H9 (cell line): ENCODE measurements at regions not wholly inside any gene's neighbourhood (a gene's known extent, or its start where the extent isn't known, plus 50 kb on each side); places are given as distances from the start of the nearest gene placed in this dataset.

Source experiments
- DNase-seq: peaks from one replicate; pipeline ENCODE4 v3.0.0-alpha.2; 2017
- H2AFZ ChIP-seq: one replicate; pipeline ENCODE4 v1.6.1; 2013; ENCODE audit warnings: mild to moderate bottlenecking, low read length, control low read depth, moderate library complexity
- H2AK5ac ChIP-seq: 2 replicates; pipeline ENCODE4 v1.6.1; 2013; ENCODE audit warnings: low read length, control low read depth, mixed read lengths; ENCODE audit not compliant: insufficient read length
- H2BK120ac ChIP-seq: one replicate; pipeline ENCODE4 v1.6.1; 2013; ENCODE audit warnings: low read depth, mild to moderate bottlenecking, low read length, control low read depth, inconsistent platforms; ENCODE audit not compliant: poor library complexity, severe bottlenecking
- H2BK12ac ChIP-seq: 2 replicates; pipeline ENCODE4 v1.6.1; 2013; ENCODE audit warnings: low read length, control low read depth, mixed read lengths, low read depth; ENCODE audit not compliant: insufficient read length
- H2BK15ac ChIP-seq: 2 replicates; pipeline ENCODE4 v1.6.1; 2013; ENCODE audit warnings: low read depth, low read length, control low read depth
- H2BK20ac ChIP-seq: one replicate; pipeline ENCODE4 v1.6.1; 2013; ENCODE audit warnings: low read depth, mild to moderate bottlenecking, low read length, control low read depth, inconsistent platforms; ENCODE audit not compliant: poor library complexity, severe bottlenecking
- H2BK5ac ChIP-seq: 2 replicates; pipeline ENCODE4 v1.6.1; 2013; ENCODE audit warnings: low read length, control low read depth, mixed read lengths; ENCODE audit not compliant: insufficient read length
- H3K14ac ChIP-seq: 2 replicates; pipeline ENCODE4 v1.6.1; 2013; ENCODE audit warnings: low read length, control low read depth; ENCODE audit not compliant: insufficient read depth
- H3K18ac ChIP-seq: 2 replicates; pipeline ENCODE4 v1.6.1; 2013; ENCODE audit warnings: low read depth, mild to moderate bottlenecking, mixed read lengths, low read length, control low read depth; ENCODE audit not compliant: insufficient read length
- H3K23ac ChIP-seq: 2 replicates; pipeline ENCODE4 v1.6.1; 2013; ENCODE audit warnings: low read length, control low read depth, mixed read lengths, low read depth; ENCODE audit not compliant: insufficient read length
- H3K23me2 ChIP-seq: 2 replicates; pipeline ENCODE4 v1.6.1; 2013; ENCODE audit warnings: low read depth, mild to moderate bottlenecking, mixed read lengths, low read length, control low read depth; ENCODE audit not compliant: insufficient read length, poor library complexity, severe bottlenecking
- H3K27ac ChIP-seq: 2 replicates; pipeline ENCODE4 v1.5.1; 2013; ENCODE audit warnings: low read length, control low read depth, mixed read lengths, low read depth; ENCODE audit not compliant: insufficient read length
- H3K27me3 ChIP-seq: 2 replicates; pipeline ENCODE4 v1.6.1; 2013; ENCODE audit warnings: low read length, control low read depth, inconsistent platforms; ENCODE audit not compliant: insufficient read depth
- H3K4ac ChIP-seq: 2 replicates; pipeline ENCODE4 v1.6.1; 2013; ENCODE audit warnings: low read depth, mild to moderate bottlenecking, control low read depth, inconsistent platforms, low read length, moderate library complexity
- H3K4me1 ChIP-seq: 2 replicates; pipeline ENCODE4 v1.6.1; 2013; ENCODE audit warnings: low read length, control low read depth, inconsistent platforms; ENCODE audit not compliant: insufficient read depth
- H3K4me2 ChIP-seq: 2 replicates; pipeline ENCODE4 v1.6.1; 2013; ENCODE audit warnings: low read length, control low read depth, mixed read lengths; ENCODE audit not compliant: insufficient read length, insufficient read depth
- H3K56ac ChIP-seq: 2 replicates; pipeline ENCODE4 v1.6.1; 2013; ENCODE audit warnings: low read depth, mild to moderate bottlenecking, mixed read lengths, low read length, control low read depth; ENCODE audit not compliant: insufficient read length
- H3K79me1 ChIP-seq: 2 replicates; pipeline ENCODE4 v1.6.1; 2013; ENCODE audit warnings: low read depth, mild to moderate bottlenecking, moderate library complexity, low read length, control low read depth, inconsistent platforms; ENCODE audit not compliant: insufficient read depth, poor library complexity, severe bottlenecking
- H3K79me2 ChIP-seq: 2 replicates; pipeline ENCODE4 v1.6.1; 2013; ENCODE audit warnings: low read length, control low read depth, inconsistent platforms; ENCODE audit not compliant: insufficient read depth
- H3K9ac ChIP-seq: 2 replicates; pipeline ENCODE4 v1.6.1; 2013; ENCODE audit warnings: low read length, control low read depth, mixed read lengths; ENCODE audit not compliant: insufficient read length; ENCODE audit errors: extremely low read depth
- H3K9me3 ChIP-seq: one replicate; pipeline ENCODE4 v1.6.1; 2013; ENCODE audit warnings: low read depth, low read length, inconsistent platforms; ENCODE audit not compliant: control insufficient read depth
- H3T11ph ChIP-seq: one replicate; pipeline ENCODE4 v1.6.1; 2013; ENCODE audit warnings: mild to moderate bottlenecking, low read length, control low read depth, inconsistent platforms
- H4K20me1 ChIP-seq: one replicate; pipeline ENCODE4 v1.6.1; 2013; ENCODE audit not compliant: control insufficient read depth, insufficient read length, insufficient read depth
- H4K5ac ChIP-seq: 2 replicates; pipeline ENCODE4 v1.6.1; 2013; ENCODE audit warnings: low read depth, mild to moderate bottlenecking, mixed read lengths, low read length, control low read depth; ENCODE audit not compliant: insufficient read length
- H4K8ac ChIP-seq: replicated peaks from 2 replicates; pipeline ENCODE4 v1.6.1; 2013; ENCODE audit warnings: low read length, control low read depth, mixed read lengths, low read depth; ENCODE audit not compliant: insufficient read length
- H4K91ac ChIP-seq: 2 replicates; pipeline ENCODE4 v1.6.1; 2013; ENCODE audit warnings: low read depth, mild to moderate bottlenecking, moderate library complexity, mixed read lengths, low read length, control low read depth; ENCODE audit not compliant: insufficient read length
- H3K27ac Mint-ChIP-seq, 3 experiments: 2 replicates in 2 of 3; 3 replicates in 1 of 3; pipeline ENCODE4 v1.8.0; 2020 to 2021; ENCODE audit warnings: mixed read lengths in 3 of 3, mild to moderate bottlenecking in 1 of 3, moderate library complexity in 1 of 3
- H3K27me3 Mint-ChIP-seq: 2 replicates; pipeline ENCODE4 v1.8.0; 2021; ENCODE audit warnings: low read depth, mild to moderate bottlenecking, moderate library complexity, mixed read lengths
- H3K36me3 Mint-ChIP-seq, 3 experiments: 2 replicates in 2 of 3; 3 replicates in 1 of 3; pipeline ENCODE4 v1.8.0; 2020 to 2021; ENCODE audit warnings: low read depth in 3 of 3, mixed read lengths in 3 of 3; ENCODE audit not compliant: insufficient read depth in 1 of 3
- H3K4me1 Mint-ChIP-seq, 2 experiments: 2 replicates each; pipeline ENCODE4 v1.8.0; 2020; ENCODE audit warnings: mixed read lengths in 2 of 2
- H3K4me3 Mint-ChIP-seq, 2 experiments: 2 replicates in 1 of 2; 3 replicates in 1 of 2; pipeline ENCODE4 v1.8.0; 2020 to 2021; ENCODE audit warnings: mild to moderate bottlenecking in 2 of 2, mixed read lengths in 2 of 2, moderate library complexity in 1 of 2
- H3K9me3 Mint-ChIP-seq, 2 experiments: 2 replicates in 1 of 2; 3 replicates in 1 of 2; pipeline ENCODE4 v1.8.0; 2020; ENCODE audit warnings: mild to moderate bottlenecking in 2 of 2, mixed read lengths in 2 of 2, moderate library complexity in 1 of 2
- CTCF ChIP-seq: fragments of 200-600 bp; sonication (generic); conservative IDR thresholded peaks from 3 replicates; pipeline ENCODE4 v1.8.0; 2021; ENCODE audit warnings: antibody characterized with exemption, mild to moderate bottlenecking
- WGBS: extraction: QIAGEN DNeasy Blood & Tissue Kit; methylation state at CpG from one replicate; pipeline ENCODE4 v1.1.7; 2013; ENCODE audit warnings: missing lambda C conversion rate, low lambda C conversion rate, mixed read lengths; ENCODE audit not compliant: insufficient read length; ENCODE audit errors: extremely low coverage; 5-methylcytosine and 5-hydroxymethylcytosine counted together

- Histone ChIP-seq H3K18ac (no peak overlapping the region), H3K23me2 (no peaks in the 10 kb centered on the region), H3K79me2 (no peaks in the 10 kb centered on the region), H2BK120ac (no peak overlapping the region), H4K8ac (no peak overlapping the region), H3K4me1 (peaks cover 6% of the 10 kb centered on the region), H4K5ac (no peak overlapping the region), H2BK20ac (no peak overlapping the region), H3K23ac (no peak overlapping the region), H4K20me1 (no peaks in the 10 kb centered on the region), H2BK12ac (no peak overlapping the region), H3T11ph (no peak overlapping the region), H3K27ac (no peak overlapping the region), H4K91ac (no peak overlapping the region), H3K56ac (no peak overlapping the region), H2BK15ac (no peak overlapping the region), H3K9me3 (no peaks in the 10 kb centered on the region), H3K4ac (no peak overlapping the region), H2AK5ac (no peak overlapping the region), H2AFZ (no peak overlapping the region), H3K4me2 (no peak overlapping the region), H3K79me1 (no peaks in the 10 kb centered on the region), H3K14ac (no peak overlapping the region), H3K27me3 (no peaks in the 10 kb centered on the region), H2BK5ac (no peak overlapping the region), H3K9ac (no peak overlapping the region)
- no peak for DNase-seq
- Mint-ChIP-seq H3K4me1 (peaks cover 12% of the 10 kb centered on the region in 2 experiments), H3K9me3 (peaks cover 0 to 39% of the 10 kb centered on the region in 2 experiments; a peak in 2 of 5 replicates), H3K27ac (no peak overlapping the region), H3K27me3 (no peaks in the 10 kb centered on the region), H3K4me3 (no peak overlapping the region), H3K36me3 (no peaks in the 10 kb centered on the region; a peak in 1 of 7 replicates)
- TF ChIP-seq CTCF, result no peak
- no CpG with 5 or more reads among the region's 7 CpGs for WGBS
These were observed 177.3 kb upstream of the FAM9B start for GRCh38 chrX:9211269-9211668.
